ENCODE measurements at regions not wholly inside any gene's neighbourhood (a gene's known extent, or its start where the extent isn't known, plus 50 kb on each side); places are given as distances from the start of the nearest gene placed in this dataset.

DNA sequence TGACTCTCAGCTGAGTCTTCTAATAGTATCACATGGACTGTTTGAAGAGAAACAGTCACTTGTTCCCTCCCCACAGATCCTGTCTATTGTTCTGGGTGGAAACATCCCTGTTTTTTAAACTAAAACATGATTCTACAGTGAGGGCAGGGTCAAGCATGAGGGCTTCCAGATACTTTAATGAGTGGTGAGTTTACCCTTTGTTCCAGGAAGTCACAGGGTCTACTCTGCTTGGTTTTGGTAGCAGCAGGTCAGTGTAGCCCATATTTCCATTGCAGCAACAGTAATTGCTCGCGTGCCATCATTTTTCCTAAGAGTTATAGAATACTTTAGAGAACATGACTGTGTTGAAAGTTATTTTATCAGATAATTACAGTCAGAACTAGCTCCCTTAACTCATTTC is 87.4 kb downstream of the ZNF732 start:
- no peak overlapping the region for H3K27ac ChIP-seq
- H3K9me3 ChIP-seq: peaks cover 0 to 11% of the 10 kb centered on the region in 2 donors
- no peak overlapping the region for H3K4me3 ChIP-seq
- DNase-seq (ENCODE audit: low spot score in 2 of 2): no peak
- H3K36me3 ChIP-seq: no peaks in the 10 kb centered on the region
- TF ChIP-seq, protein P1, sequence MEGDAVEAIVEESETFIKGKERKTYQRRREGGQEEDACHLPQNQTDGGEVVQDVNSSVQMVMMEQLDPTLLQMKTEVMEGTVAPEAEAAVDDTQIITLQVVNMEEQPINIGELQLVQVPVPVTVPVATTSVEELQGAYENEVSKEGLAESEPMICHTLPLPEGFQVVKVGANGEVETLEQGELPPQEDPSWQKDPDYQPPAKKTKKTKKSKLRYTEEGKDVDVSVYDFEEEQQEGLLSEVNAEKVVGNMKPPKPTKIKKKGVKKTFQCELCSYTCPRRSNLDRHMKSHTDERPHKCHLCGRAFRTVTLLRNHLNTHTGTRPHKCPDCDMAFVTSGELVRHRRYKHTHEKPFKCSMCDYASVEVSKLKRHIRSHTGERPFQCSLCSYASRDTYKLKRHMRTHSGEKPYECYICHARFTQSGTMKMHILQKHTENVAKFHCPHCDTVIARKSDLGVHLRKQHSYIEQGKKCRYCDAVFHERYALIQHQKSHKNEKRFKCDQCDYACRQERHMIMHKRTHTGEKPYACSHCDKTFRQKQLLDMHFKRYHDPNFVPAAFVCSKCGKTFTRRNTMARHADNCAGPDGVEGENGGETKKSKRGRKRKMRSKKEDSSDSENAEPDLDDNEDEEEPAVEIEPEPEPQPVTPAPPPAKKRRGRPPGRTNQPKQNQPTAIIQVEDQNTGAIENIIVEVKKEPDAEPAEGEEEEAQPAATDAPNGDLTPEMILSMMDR (IDR thresholded peaks at IDR 0.05): no peak
- no peaks in the 10 kb centered on the region for H3K27me3 ChIP-seq
- intact Hi-C loops (cut with DNase I): no loop called here
- peaks cover 0 to 3% of the 10 kb centered on the region in 2 donors for H3K4me1 ChIP-seq

DNA sequence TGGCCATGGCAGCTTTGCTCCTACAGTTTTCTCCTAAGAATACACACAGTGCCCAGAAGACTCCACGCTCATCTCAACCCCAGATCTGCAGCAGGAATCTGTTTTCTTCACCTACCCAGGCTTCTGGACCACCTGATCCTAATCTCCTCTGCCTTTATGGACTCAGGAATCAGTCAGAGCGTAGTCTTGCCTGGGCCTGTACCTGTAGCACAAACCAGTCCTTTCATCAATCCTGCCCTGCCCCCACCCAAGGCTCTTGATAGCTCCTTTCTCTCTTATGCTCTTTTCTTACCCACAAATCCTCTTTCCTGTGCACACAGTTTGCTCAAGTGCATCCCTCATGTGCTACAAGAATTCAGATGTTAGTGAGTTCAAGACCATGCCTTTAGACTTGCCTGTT is 89.7 kb downstream of the ZNF718 start:
- TF ChIP-seq, protein P1 (IDR thresholded peaks at IDR 0.05): no peak

More for the DNA sequence above, 89.7 kb downstream of the ZNF718 start:
- H3K27me3 ChIP-seq: no peaks in the 10 kb centered on the region
- peak overlapping the region in 1 of 2 donors; percentile 84 for H3K4me3 ChIP-seq
- peaks cover 0 to 3% of the 10 kb centered on the region in 2 donors for H3K4me1 ChIP-seq
- no peaks in the 10 kb centered on the region for H3K36me3 ChIP-seq
- H3K9me3 ChIP-seq: peaks cover 0 to 10% of the 10 kb centered on the region in 2 donors
- DNase-seq (ENCODE audit: low spot score in 2 of 2): no peak
- H3K27ac ChIP-seq: no peak overlapping the region
- intact Hi-C loops (cut with DNase I): no loop called here
